PC-3 (cell line): ENCODE measurements at regions not wholly inside any gene's neighbourhood (a gene's known extent, or its start where the extent isn't known, plus 50 kb on each side); places are given as distances from the start of the nearest gene placed in this dataset.

Experiments used
- ATAC-seq: fragments of 200-7000 bp; cut with Tn5 transposase; 2 replicates; pipeline ENCODE4 v1.9.1; 2020; ENCODE audit warnings: mild to moderate bottlenecking, moderate library complexity
- BruUV-seq: library from RNA; stranded (reverse); fragments of 400-500 nt; replicated peaks from 2 replicates; lab custom pipeline; 2021; lab: Mats Ljungman, UMichigan
- CTCF ChIA-PET: fragments of 300-600 bp; sonication (Branson Sonifier 250); formaldehyde crosslinking; loops from one replicate; lab custom pipeline; 2022; ENCODE audit warnings: antibody characterized with exemption; lab: Charles Lee
- POLR2A ChIA-PET: fragments of 300-600 bp; sonication (Branson Sonifier 250); formaldehyde crosslinking; loops from one replicate; lab custom pipeline; 2022; ENCODE audit warnings: antibody characterized with exemption; ENCODE audit not compliant: unreplicated experiment; lab: Charles Lee
- DNase-seq: peaks from one replicate; pipeline ENCODE4 v3.0.0-alpha.2; 2015
- H2AFZ ChIP-seq: fragments of 300-600 bp; sonication (generic); 2 replicates; pipeline ENCODE4 v1.6.0; 2016; ENCODE audit warnings: antibody characterized with exemption, low read length
- H3F3A ChIP-seq: fragments of 300-600 bp; sonication (generic); one replicate; pipeline ENCODE4 v1.6.0; 2017; ENCODE audit warnings: antibody characterized with exemption, low read length, control low read depth, mild to moderate bottlenecking; ENCODE audit not compliant: unreplicated experiment
- H3K27ac ChIP-seq: fragments of 300-600 bp; sonication (generic); 2 replicates; pipeline ENCODE4 v1.5.1; 2016; ENCODE audit warnings: mild to moderate bottlenecking, low read length
- H3K27me3 ChIP-seq: fragments of 300-600 bp; sonication (generic); 2 replicates; pipeline ENCODE4 v1.6.1; 2016; ENCODE audit warnings: low read length, mixed read lengths
- H3K36me3 ChIP-seq: fragments of 300-600 bp; sonication (generic); 2 replicates; pipeline ENCODE4 v1.6.1; 2016; ENCODE audit warnings: low read depth, mixed run types, low read length, mixed read lengths
- H3K4me1 ChIP-seq: fragments of 300-600 bp; sonication (generic); 2 replicates; pipeline ENCODE4 v1.5.1; 2016; ENCODE audit warnings: low read length; ENCODE audit not compliant: insufficient read depth
- H3K4me2 ChIP-seq: fragments of 300-600 bp; sonication (generic); 2 replicates; pipeline ENCODE4 v1.6.0; 2016; ENCODE audit warnings: low read length
- H3K4me3 ChIP-seq: fragments of 300-600 bp; sonication (generic); 2 replicates; pipeline ENCODE4 v1.5.1; 2016; ENCODE audit warnings: mild to moderate bottlenecking, low read length, mixed read lengths
- H3K79me2 ChIP-seq: fragments of 300-600 bp; sonication (generic); 2 replicates; pipeline ENCODE4 v1.6.1; 2017; ENCODE audit warnings: low read length, mixed read lengths
- H3K9ac ChIP-seq: fragments of 300-600 bp; sonication (generic); 2 replicates; pipeline ENCODE4 v1.6.0; 2016; ENCODE audit warnings: mild to moderate bottlenecking, low read length
- H3K9me2 ChIP-seq: fragments of 300-600 bp; sonication (generic); replicated peaks from 2 replicates; pipeline ENCODE4 v1.6.1; 2016; ENCODE audit warnings: mixed run types, low read length, mixed read lengths
- H3K9me3 ChIP-seq: fragments of 300-600 bp; sonication (generic); 2 replicates; pipeline ENCODE4 v1.6.1; 2016; ENCODE audit warnings: low read length, mixed read lengths
- H4K20me1 ChIP-seq: fragments of 300-600 bp; sonication (generic); 2 replicates; pipeline ENCODE4 v1.6.1; 2016; ENCODE audit warnings: low read length, mixed read lengths
- CTCF ChIP-seq: fragments of 300-600 bp; sonication (generic); conservative IDR thresholded peaks from 2 replicates; pipeline ENCODE4 v1.5.1; 2017; ENCODE audit warnings: antibody characterized with exemption, low read depth, mild to moderate bottlenecking, low read length
- EZH2 ChIP-seq: fragments of 300-600 bp; sonication (generic); IDR thresholded peaks from one replicate; pipeline ENCODE4 v1.6.1; 2017; ENCODE audit warnings: antibody characterized with exemption, mild to moderate bottlenecking, low read length; ENCODE audit not compliant: unreplicated experiment
- EZH2phosphoT487 ChIP-seq: fragments of 300-600 bp; sonication (generic); IDR thresholded peaks from 2 replicates; pipeline ENCODE4 v1.6.1; 2018; ENCODE audit warnings: mild to moderate bottlenecking, antibody characterized with exemption, low read length, borderline replicate concordance
- intact Hi-C: fragments of 100-400 bp; cut with micrococcal nuclease; formaldehyde crosslinking; loops from 2 replicates; pipeline ENCODE4 v1.9.0; 2023

- TF ChIP-seq CTCF (no peak), EZH2 (no peak), EZH2phosphoT487 (no peak)
- no peak for ATAC-seq
- Histone ChIP-seq H3K9me3 (no peaks in the 10 kb centered on the region), H3K36me3 (no peaks in the 10 kb centered on the region), H4K20me1 (no peaks in the 10 kb centered on the region), H3F3A (no peaks in the 10 kb centered on the region), H3K4me3 (no peak overlapping the region), H3K79me2 (no peaks in the 10 kb centered on the region), H3K4me2 (no peak overlapping the region), H3K9ac (no peak overlapping the region), H2AFZ (no peak overlapping the region), H3K27ac (no peak overlapping the region), H3K9me2 (no peaks in the 10 kb centered on the region), H3K27me3 (no peaks in the 10 kb centered on the region), H3K4me1 (peaks cover 21% of the 10 kb centered on the region)
- DNase-seq, result no peak
- intact Hi-C loops, result no loop called here
- ChIA-PET CTCF (no interaction called here), POLR2A (no interaction called here)
- no TSS peak for BruUV-seq
Measured at GRCh38 chr7:131174391-131174790, 153.3 kb upstream of the MKLN1 start.

GRCh38 chr7:131174855-131175254 lies 152.8 kb upstream of the MKLN1 start:
- no peak overlapping the region for H3K4me3 ChIP-seq

More at GRCh38 chr7:131174855-131175254, 152.8 kb upstream of the MKLN1 start:
- no peaks in the 10 kb centered on the region for H3K79me2 ChIP-seq
- peaks cover 21% of the 10 kb centered on the region for H3K4me1 ChIP-seq
- TF ChIP-seq CTCF (no peak), EZH2phosphoT487 (no peak), EZH2 (no peak)
- no peak overlapping the region for H3K27ac ChIP-seq
- H3K9me3 ChIP-seq, result no peaks in the 10 kb centered on the region
- H3K9ac ChIP-seq, result no peak overlapping the region
- POLR2A ChIA-PET, result no interaction called here
- CTCF ChIA-PET, result no interaction called here
- H2AFZ ChIP-seq, result no peak overlapping the region
- H3K9me2 ChIP-seq, result no peaks in the 10 kb centered on the region
- no TSS peak for BruUV-seq
- H3K4me2 ChIP-seq, result no peak overlapping the region
- DNase-seq, result no peak
- H3K36me3 ChIP-seq, result no peaks in the 10 kb centered on the region
- no peak for ATAC-seq
- no peaks in the 10 kb centered on the region for H3K27me3 ChIP-seq
- H3F3A ChIP-seq, result no peaks in the 10 kb centered on the region
- intact Hi-C loops, result no loop called here
- H4K20me1 ChIP-seq, result no peaks in the 10 kb centered on the region
